ENCODE measurements at regions not wholly inside any gene's neighbourhood (a gene's known extent, or its start where the extent isn't known, plus 50 kb on each side); places are given as distances from the start of the nearest gene placed in this dataset.

GRCh38 chr9:96073531-96074480, 198.3 kb downstream of the ERCC6L2 start:
- no peaks in the 10 kb centered on the region for H3K4me1 ChIP-seq (ENCODE audit: control insufficient read depth, extremely low read depth, insufficient read depth, low read length)
- TF ChIP-seq, protein P1, sequence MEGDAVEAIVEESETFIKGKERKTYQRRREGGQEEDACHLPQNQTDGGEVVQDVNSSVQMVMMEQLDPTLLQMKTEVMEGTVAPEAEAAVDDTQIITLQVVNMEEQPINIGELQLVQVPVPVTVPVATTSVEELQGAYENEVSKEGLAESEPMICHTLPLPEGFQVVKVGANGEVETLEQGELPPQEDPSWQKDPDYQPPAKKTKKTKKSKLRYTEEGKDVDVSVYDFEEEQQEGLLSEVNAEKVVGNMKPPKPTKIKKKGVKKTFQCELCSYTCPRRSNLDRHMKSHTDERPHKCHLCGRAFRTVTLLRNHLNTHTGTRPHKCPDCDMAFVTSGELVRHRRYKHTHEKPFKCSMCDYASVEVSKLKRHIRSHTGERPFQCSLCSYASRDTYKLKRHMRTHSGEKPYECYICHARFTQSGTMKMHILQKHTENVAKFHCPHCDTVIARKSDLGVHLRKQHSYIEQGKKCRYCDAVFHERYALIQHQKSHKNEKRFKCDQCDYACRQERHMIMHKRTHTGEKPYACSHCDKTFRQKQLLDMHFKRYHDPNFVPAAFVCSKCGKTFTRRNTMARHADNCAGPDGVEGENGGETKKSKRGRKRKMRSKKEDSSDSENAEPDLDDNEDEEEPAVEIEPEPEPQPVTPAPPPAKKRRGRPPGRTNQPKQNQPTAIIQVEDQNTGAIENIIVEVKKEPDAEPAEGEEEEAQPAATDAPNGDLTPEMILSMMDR (conservative IDR thresholded peaks at IDR 0.05 in 1 of 2, IDR thresholded peaks at IDR 0.05 in 1 of 2; ENCODE audit: low read depth in 1 of 2, low read length in 2 of 2), result no peak
- TF ChIP-seq EZH2 (IDR thresholded peaks at IDR 0.05; ENCODE audit: low read length, missing control alignments), result no peak

DNA sequence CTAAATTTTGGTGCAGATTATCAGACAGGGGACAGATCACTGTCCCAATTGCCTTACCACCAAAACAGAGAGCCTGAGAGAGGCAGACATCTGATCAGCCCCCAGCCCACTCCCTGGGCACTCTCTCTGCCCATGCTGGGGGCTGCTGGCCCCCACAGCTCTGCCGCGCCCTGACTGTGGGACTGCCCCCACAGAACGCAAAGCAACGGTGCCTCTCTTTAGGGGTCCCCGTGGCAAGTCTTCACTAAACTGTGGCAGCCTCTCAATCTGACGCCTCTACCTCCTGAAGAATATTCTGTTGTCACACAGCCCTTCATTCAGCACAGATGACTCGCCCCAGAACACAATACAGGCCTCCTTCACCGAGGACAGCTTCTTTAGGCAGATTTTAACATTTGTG, 197.4 kb downstream of the ERCC6L2 start:
- no peaks in the 10 kb centered on the region for H3K36me3 ChIP-seq (ENCODE audit: control insufficient read depth, insufficient read depth, low read length)
- DNase-seq (ENCODE audit: low read depth in 2 of 2), result no peak
- H3K27me3 ChIP-seq (ENCODE audit: control insufficient read depth, insufficient read depth, low read length), result peaks cover 4% of the 10 kb centered on the region
- H2AFZ ChIP-seq (ENCODE audit: low read length), result no peak overlapping the region
- H3K27ac ChIP-seq (ENCODE audit: insufficient read depth, low read length), result no peak overlapping the region
- H3K4me3 ChIP-seq (replicated peaks in 1 of 4; ENCODE audit: control extremely low read depth in 1 of 4, insufficient read depth in 1 of 4, low read depth in 3 of 4, low read length in 4 of 4), result no peak overlapping the region
- no peak overlapping the region for H3K9ac ChIP-seq (ENCODE audit: insufficient read depth, low read length)
- H3K79me2 ChIP-seq (ENCODE audit: control insufficient read depth, insufficient read depth, low read length), result no peaks in the 10 kb centered on the region
- TF ChIP-seq, protein P1 (conservative IDR thresholded peaks at IDR 0.05 in 1 of 2, IDR thresholded peaks at IDR 0.05 in 1 of 2; ENCODE audit: low read depth in 1 of 2, low read length in 2 of 2), result no peak
- TF ChIP-seq EZH2 (IDR thresholded peaks at IDR 0.05; ENCODE audit: low read length, missing control alignments), result no peak
- no peaks in the 10 kb centered on the region for H3K9me3 ChIP-seq (ENCODE audit: control insufficient read depth, insufficient read depth, low read depth, low read length)
- H4K20me1 ChIP-seq (ENCODE audit: control insufficient read depth, extremely low read depth, insufficient read depth, low read length), result no peaks in the 10 kb centered on the region
- no peaks in the 10 kb centered on the region for H3K4me1 ChIP-seq (ENCODE audit: control insufficient read depth, extremely low read depth, insufficient read depth, low read length)
- no peak overlapping the region for H3K4me2 ChIP-seq (ENCODE audit: extremely low read depth, insufficient read depth, low read length)

More at GRCh38 chr9:96073531-96074480, 198.3 kb downstream of the ERCC6L2 start:
- H4K20me1 ChIP-seq (ENCODE audit: control insufficient read depth, extremely low read depth, insufficient read depth, low read length), result no peaks in the 10 kb centered on the region
- no peak overlapping the region for H3K27ac ChIP-seq (ENCODE audit: insufficient read depth, low read length)
- no peak for DNase-seq (ENCODE audit: low read depth in 2 of 2)
- no peak overlapping the region for H3K4me3 ChIP-seq (replicated peaks in 1 of 4; ENCODE audit: control extremely low read depth in 1 of 4, insufficient read depth in 1 of 4, low read depth in 3 of 4, low read length in 4 of 4)
- H2AFZ ChIP-seq (ENCODE audit: low read length), result no peak overlapping the region
- no peak overlapping the region for H3K4me2 ChIP-seq (ENCODE audit: extremely low read depth, insufficient read depth, low read length)
- no peaks in the 10 kb centered on the region for H3K9me3 ChIP-seq (ENCODE audit: control insufficient read depth, insufficient read depth, low read depth, low read length)
- H3K36me3 ChIP-seq (ENCODE audit: control insufficient read depth, insufficient read depth, low read length), result no peaks in the 10 kb centered on the region
- H3K79me2 ChIP-seq (ENCODE audit: control insufficient read depth, insufficient read depth, low read length), result no peaks in the 10 kb centered on the region
- H3K9ac ChIP-seq (ENCODE audit: insufficient read depth, low read length), result no peak overlapping the region
- peaks cover 4% of the 10 kb centered on the region for H3K27me3 ChIP-seq (ENCODE audit: control insufficient read depth, insufficient read depth, low read length)

GRCh38 chr9:96071815-96072124, 196.3 kb downstream of the ERCC6L2 start:
- TF ChIP-seq EZH2 (IDR thresholded peaks at IDR 0.05; ENCODE audit: low read length, missing control alignments), result no peak
- TF ChIP-seq, protein P1 (conservative IDR thresholded peaks at IDR 0.05 in 1 of 2, IDR thresholded peaks at IDR 0.05 in 1 of 2; ENCODE audit: low read depth in 1 of 2, low read length in 2 of 2), result no peak
- no peak overlapping the region for H3K27ac ChIP-seq (ENCODE audit: insufficient read depth, low read length)
- peaks cover 4% of the 10 kb centered on the region for H3K27me3 ChIP-seq (ENCODE audit: control insufficient read depth, insufficient read depth, low read length)
- no peaks in the 10 kb centered on the region for H3K9me3 ChIP-seq (ENCODE audit: control insufficient read depth, insufficient read depth, low read depth, low read length)
- DNase-seq (ENCODE audit: low read depth in 2 of 2), result no peak
- H3K79me2 ChIP-seq (ENCODE audit: control insufficient read depth, insufficient read depth, low read length), result no peaks in the 10 kb centered on the region
- H3K36me3 ChIP-seq (ENCODE audit: control insufficient read depth, insufficient read depth, low read length), result no peaks in the 10 kb centered on the region
- H4K20me1 ChIP-seq (ENCODE audit: control insufficient read depth, extremely low read depth, insufficient read depth, low read length), result no peaks in the 10 kb centered on the region
- H3K4me3 ChIP-seq (replicated peaks in 1 of 4; ENCODE audit: control extremely low read depth in 1 of 4, insufficient read depth in 1 of 4, low read depth in 3 of 4, low read length in 4 of 4), result no peak overlapping the region
- H3K4me1 ChIP-seq (ENCODE audit: control insufficient read depth, extremely low read depth, insufficient read depth, low read length), result no peaks in the 10 kb centered on the region
- no peak overlapping the region for H3K4me2 ChIP-seq (ENCODE audit: extremely low read depth, insufficient read depth, low read length)
- H3K9ac ChIP-seq (ENCODE audit: insufficient read depth, low read length), result no peak overlapping the region
- H2AFZ ChIP-seq (ENCODE audit: low read length), result no peak overlapping the region
